Kidney (tissue), 13 donors: ENCODE measurements at regions not wholly inside any gene's neighbourhood (a gene's known extent, or its start where the extent isn't known, plus 50 kb on each side); places are given as distances from the start of the nearest gene placed in this dataset.

Source experiments
- DNase-seq, 5 donors: peaks; one replicate each; pipeline ENCODE4 v3.0.0-alpha.2; 2013 to 2020
- FAIRE-seq: peaks from 2 replicates; lab custom pipeline; 2012; peaks lifted over from hg19 to GRCh38; lab: Jason Lieb, UNC
- H3K27ac ChIP-seq, 2 donors: one replicate each; pipeline ENCODE4 v1.7.0; 2013; ENCODE audit warnings: low read depth in 2 of 2, low read length in 2 of 2, inconsistent platforms in 1 of 2
- H3K27me3 ChIP-seq: one replicate; pipeline ENCODE4 v1.7.1; 2013; ENCODE audit warnings: low read length, inconsistent platforms; ENCODE audit not compliant: control insufficient read depth, insufficient read depth
- H3K36me3 ChIP-seq, 3 donors: one replicate each; pipeline versions ENCODE4 v1.7.0 to v1.7.1; 2013; ENCODE audit warnings: low read length in 3 of 3, control low read depth in 1 of 3, inconsistent platforms in 1 of 3; ENCODE audit not compliant: insufficient read depth in 3 of 3, control insufficient read depth in 2 of 3
- H3K4me1 ChIP-seq, 3 donors: one replicate each; pipeline versions ENCODE4 v1.7.0 to v1.7.1; 2013; ENCODE audit warnings: low read length in 3 of 3, inconsistent platforms in 1 of 3, low read depth in 1 of 3; ENCODE audit not compliant: control insufficient read depth in 2 of 3, insufficient read depth in 2 of 3
- H3K4me3 ChIP-seq, 3 donors: one replicate each; pipeline versions ENCODE4 v1.7.0 to v1.8.1; 2013; ENCODE audit warnings: low read length in 3 of 3, control low read depth in 1 of 3, inconsistent platforms in 1 of 3
- H3K9ac ChIP-seq, 3 donors: one replicate each; pipeline versions ENCODE4 v1.7.0 to v1.7.1; 2013; ENCODE audit warnings: low read length in 3 of 3, control low read depth in 1 of 3, inconsistent platforms in 1 of 3
- H3K9me3 ChIP-seq, 3 donors: one replicate each; pipeline versions ENCODE4 v1.7.0 to v1.7.1; 2013; ENCODE audit warnings: low read length in 3 of 3, control low read depth in 1 of 3, inconsistent platforms in 1 of 3; ENCODE audit not compliant: control insufficient read depth in 2 of 3, insufficient read depth in 1 of 3
- intact Hi-C: fragments of 100-400 bp; cut with DNase I; formaldehyde crosslinking; loops from one replicate; pipeline ENCODE4 v1.11.1; 2022
- TF ChIP-seq, protein P1 (sequence below): IDR thresholded peaks from 3 replicates; pipeline ENCODE4 v1.5.1; 2012; ENCODE audit warnings: mild to moderate bottlenecking, moderate library complexity, borderline replicate concordance; ENCODE audit not compliant: insufficient read depth; ENCODE audit errors: extremely low read depth
- donor health status: control.
- donor health status: control.
- donor health status: control.
- donor health status: control.
- donor health status: control.
- donor health status: DM: yes; HTN: yes; CAD: no.
- donor health status: Normal renal cell carcinoma (clear cell type).

GRCh38 chr6:169884158-169884557 is 132.7 kb downstream of the ERMARD start:
- intact Hi-C loops, result no loop called here
- no peaks in the 10 kb centered on the region for H3K27me3 ChIP-seq
- no peaks in the 10 kb centered on the region for H3K9me3 ChIP-seq
- H3K4me1 ChIP-seq, result no peaks in the 10 kb centered on the region
- no peak for DNase-seq
- no peak overlapping the region for H3K4me3 ChIP-seq
- no peaks in the 10 kb centered on the region for H3K36me3 ChIP-seq
- TF ChIP-seq, protein P1, sequence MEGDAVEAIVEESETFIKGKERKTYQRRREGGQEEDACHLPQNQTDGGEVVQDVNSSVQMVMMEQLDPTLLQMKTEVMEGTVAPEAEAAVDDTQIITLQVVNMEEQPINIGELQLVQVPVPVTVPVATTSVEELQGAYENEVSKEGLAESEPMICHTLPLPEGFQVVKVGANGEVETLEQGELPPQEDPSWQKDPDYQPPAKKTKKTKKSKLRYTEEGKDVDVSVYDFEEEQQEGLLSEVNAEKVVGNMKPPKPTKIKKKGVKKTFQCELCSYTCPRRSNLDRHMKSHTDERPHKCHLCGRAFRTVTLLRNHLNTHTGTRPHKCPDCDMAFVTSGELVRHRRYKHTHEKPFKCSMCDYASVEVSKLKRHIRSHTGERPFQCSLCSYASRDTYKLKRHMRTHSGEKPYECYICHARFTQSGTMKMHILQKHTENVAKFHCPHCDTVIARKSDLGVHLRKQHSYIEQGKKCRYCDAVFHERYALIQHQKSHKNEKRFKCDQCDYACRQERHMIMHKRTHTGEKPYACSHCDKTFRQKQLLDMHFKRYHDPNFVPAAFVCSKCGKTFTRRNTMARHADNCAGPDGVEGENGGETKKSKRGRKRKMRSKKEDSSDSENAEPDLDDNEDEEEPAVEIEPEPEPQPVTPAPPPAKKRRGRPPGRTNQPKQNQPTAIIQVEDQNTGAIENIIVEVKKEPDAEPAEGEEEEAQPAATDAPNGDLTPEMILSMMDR, result no peak
- no peak overlapping the region for H3K9ac ChIP-seq
- no peak for FAIRE-seq
- H3K27ac ChIP-seq, result no peak overlapping the region

DNA sequence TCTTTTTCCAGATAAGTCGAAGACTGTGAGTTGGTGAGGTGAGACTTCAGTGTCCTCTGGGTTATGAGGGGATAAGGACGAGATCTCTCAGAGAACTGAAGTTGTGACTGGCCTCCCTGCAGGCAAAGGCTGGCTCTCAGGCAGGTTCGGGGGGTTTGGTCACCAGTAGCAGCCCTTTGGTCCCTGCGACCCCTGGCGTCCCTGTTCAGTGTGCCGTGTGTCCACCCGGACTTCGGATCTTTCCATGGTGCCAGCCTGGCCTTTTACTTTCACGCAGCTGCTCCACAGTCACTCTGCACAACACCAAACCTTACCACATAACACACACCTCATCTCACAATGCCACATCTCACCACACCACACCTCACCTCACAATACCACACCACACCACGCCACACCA is 131.9 kb downstream of the ERMARD start:
- DNase-seq (peak in 1 of 5 donors; percentile 3), FAIRE-seq (no peak)
- intact Hi-C loops, result no loop called here

DNA sequence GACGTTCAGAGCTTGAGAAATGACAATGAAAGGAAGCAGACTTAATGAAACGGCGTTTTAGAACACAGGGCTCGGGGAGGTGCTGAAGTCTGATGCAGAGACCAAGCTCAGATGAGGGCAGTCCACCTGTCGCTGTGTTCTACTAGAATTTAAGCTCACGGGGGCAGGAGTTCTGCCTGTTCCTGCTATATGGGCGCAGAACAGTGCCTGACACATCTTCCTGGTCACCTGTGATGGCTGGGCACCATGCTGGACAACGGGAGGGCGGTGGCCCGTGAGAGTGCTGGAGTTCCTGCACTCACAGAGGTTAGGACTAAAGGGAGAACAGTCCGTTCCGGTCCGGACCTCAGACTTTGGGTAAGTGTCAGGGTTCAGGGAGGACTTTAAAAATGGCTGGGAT is 130.6 kb downstream of the ERMARD start:
- no peak for FAIRE-seq
- no peak overlapping the region for H3K4me3 ChIP-seq
- peak in 1 of 5 donors; percentile 1 for DNase-seq
- no peak overlapping the region for H3K9ac ChIP-seq
- intact Hi-C loops, result no loop called here
- H3K9me3 ChIP-seq, result no peaks in the 10 kb centered on the region
- TF ChIP-seq, protein P1, result no peak
- H3K36me3 ChIP-seq, result no peaks in the 10 kb centered on the region
- no peaks in the 10 kb centered on the region for H3K4me1 ChIP-seq
- H3K27me3 ChIP-seq, result no peaks in the 10 kb centered on the region
- no peak overlapping the region for H3K27ac ChIP-seq

More for the DNA sequence above, 131.9 kb downstream of the ERMARD start:
- H3K27me3 ChIP-seq, result no peaks in the 10 kb centered on the region
- H3K4me3 ChIP-seq, result no peak overlapping the region
- H3K36me3 ChIP-seq, result no peaks in the 10 kb centered on the region
- no peaks in the 10 kb centered on the region for H3K4me1 ChIP-seq
- TF ChIP-seq, protein P1, result no peak
- no peak overlapping the region for H3K27ac ChIP-seq
- no peaks in the 10 kb centered on the region for H3K9me3 ChIP-seq
- H3K9ac ChIP-seq, result no peak overlapping the region

DNA sequence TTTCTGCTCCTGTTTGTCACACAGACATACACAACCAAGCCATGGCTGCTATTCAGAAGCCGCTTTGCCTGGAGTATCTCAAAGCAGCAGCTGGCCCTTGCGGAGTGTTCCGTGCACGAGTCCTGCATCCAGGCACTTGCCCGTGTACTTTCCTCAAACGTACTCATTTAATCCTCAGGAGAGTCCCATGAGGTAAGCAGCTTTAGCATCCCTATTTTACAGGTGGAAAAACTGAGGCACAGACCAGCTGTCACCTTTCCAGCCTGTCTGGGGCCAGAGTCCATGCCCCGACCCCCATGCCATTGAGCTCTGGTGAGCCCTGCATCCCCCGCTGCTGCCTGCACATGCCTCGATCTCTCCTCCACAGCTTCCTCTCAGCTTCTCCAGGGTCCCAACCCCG is 130.0 kb downstream of the ERMARD start:
- no peak overlapping the region for H3K9ac ChIP-seq
- DNase-seq (no peak), FAIRE-seq (no peak)
- no peak overlapping the region for H3K4me3 ChIP-seq
- H3K36me3 ChIP-seq, result no peaks in the 10 kb centered on the region
- intact Hi-C loops, result no loop called here
- H3K27ac ChIP-seq, result no peak overlapping the region
- TF ChIP-seq, protein P1, result no peak
- no peaks in the 10 kb centered on the region for H3K4me1 ChIP-seq
- H3K27me3 ChIP-seq, result no peaks in the 10 kb centered on the region
- H3K9me3 ChIP-seq, result no peaks in the 10 kb centered on the region
